Choroid plexus epithelial cell (primary cell): ENCODE measurements at regions not wholly inside any gene's neighbourhood (a gene's known extent, or its start where the extent isn't known, plus 50 kb on each side); places are given as distances from the start of the nearest gene placed in this dataset.

Experiments used
- DNase-seq: peaks from one replicate; pipeline ENCODE4 v3.0.0-alpha.2; 2010; ENCODE audit warnings: low read depth
- H3K4me3 ChIP-seq: 2 replicates; pipeline ENCODE4 v1.5.1; 2011; ENCODE audit warnings: low read depth, mild to moderate bottlenecking, control low read depth, low read length, moderate library complexity
- CTCF ChIP-seq: conservative IDR thresholded peaks from 2 replicates; pipeline ENCODE4 v1.5.1; 2011; ENCODE audit warnings: low read depth, mild to moderate bottlenecking, control low read depth, inconsistent platforms, low read length, moderate library complexity

- no peak overlapping the region for H3K4me3 ChIP-seq
- TF ChIP-seq CTCF: no peak
- no peak for DNase-seq
These were observed 206.1 kb upstream of the ARHGAP20 start for GRCh38 chr11:110918351-110918750.

- TF ChIP-seq CTCF: no peak
- no peak overlapping the region for H3K4me3 ChIP-seq
- no peak for DNase-seq
These were observed 200.2 kb upstream of the ARHGAP20 start for GRCh38 chr11:110912437-110912836.

GRCh38 chr11:110910384-110910783 lies 198.1 kb upstream of the ARHGAP20 start:
- no peak overlapping the region for H3K4me3 ChIP-seq
- no peak for DNase-seq
- TF ChIP-seq CTCF: no peak

- no peak for TF ChIP-seq CTCF
- no peak overlapping the region for H3K4me3 ChIP-seq
- no peak for DNase-seq
These were observed 197.1 kb upstream of the ARHGAP20 start for GRCh38 chr11:110909336-110909735.

GRCh38 chr11:110908401-110909105 lies 196.3 kb upstream of the ARHGAP20 start:
- peak; percentile 95 for DNase-seq
- H3K4me3 ChIP-seq: no peak overlapping the region
- no peak for TF ChIP-seq CTCF

- TF ChIP-seq CTCF: no peak
- H3K4me3 ChIP-seq: no peak overlapping the region
- peak; percentile 99 for DNase-seq
These were observed 195.4 kb upstream of the ARHGAP20 start for GRCh38 chr11:110907629-110908028.

GRCh38 chr11:110903830-110904229 lies 191.6 kb upstream of the ARHGAP20 start:
- H3K4me3 ChIP-seq: no peak overlapping the region
- no peak for TF ChIP-seq CTCF
- peak; percentile 67 for DNase-seq
